GM12874 (cell line): ENCODE measurements at regions not wholly inside any gene's neighbourhood (a gene's known extent, or its start where the extent isn't known, plus 50 kb on each side); places are given as distances from the start of the nearest gene placed in this dataset.

Source experiments
- TF ChIP-seq, protein P1 (sequence below): IDR thresholded peaks from 2 replicates; pipeline ENCODE4 v1.5.1; 2011; ENCODE audit warnings: low read depth, mild to moderate bottlenecking, control low read depth, low read length, moderate library complexity; ENCODE audit not compliant: insufficient read depth

DNA sequence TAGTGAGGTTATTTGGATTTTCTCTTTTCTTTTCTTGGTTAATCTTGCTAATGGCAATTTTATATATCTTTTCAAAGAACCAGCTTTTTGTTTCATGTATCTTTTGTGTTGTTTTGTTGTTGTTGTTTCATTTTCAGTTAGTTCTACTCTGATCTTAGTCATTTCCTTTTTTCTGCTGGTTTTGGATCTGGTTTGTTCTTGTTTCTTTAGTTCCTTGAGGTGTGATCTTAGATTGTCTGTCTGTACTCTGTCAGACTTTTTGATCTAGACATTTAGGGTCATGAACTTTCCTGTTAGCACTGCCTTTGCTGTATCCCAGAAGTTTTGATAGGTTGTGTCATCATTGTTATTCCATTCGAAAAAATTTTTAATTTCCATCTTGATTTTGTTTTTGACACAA lies 399.7 kb downstream of the TLE1 start:
- TF ChIP-seq, protein P1, sequence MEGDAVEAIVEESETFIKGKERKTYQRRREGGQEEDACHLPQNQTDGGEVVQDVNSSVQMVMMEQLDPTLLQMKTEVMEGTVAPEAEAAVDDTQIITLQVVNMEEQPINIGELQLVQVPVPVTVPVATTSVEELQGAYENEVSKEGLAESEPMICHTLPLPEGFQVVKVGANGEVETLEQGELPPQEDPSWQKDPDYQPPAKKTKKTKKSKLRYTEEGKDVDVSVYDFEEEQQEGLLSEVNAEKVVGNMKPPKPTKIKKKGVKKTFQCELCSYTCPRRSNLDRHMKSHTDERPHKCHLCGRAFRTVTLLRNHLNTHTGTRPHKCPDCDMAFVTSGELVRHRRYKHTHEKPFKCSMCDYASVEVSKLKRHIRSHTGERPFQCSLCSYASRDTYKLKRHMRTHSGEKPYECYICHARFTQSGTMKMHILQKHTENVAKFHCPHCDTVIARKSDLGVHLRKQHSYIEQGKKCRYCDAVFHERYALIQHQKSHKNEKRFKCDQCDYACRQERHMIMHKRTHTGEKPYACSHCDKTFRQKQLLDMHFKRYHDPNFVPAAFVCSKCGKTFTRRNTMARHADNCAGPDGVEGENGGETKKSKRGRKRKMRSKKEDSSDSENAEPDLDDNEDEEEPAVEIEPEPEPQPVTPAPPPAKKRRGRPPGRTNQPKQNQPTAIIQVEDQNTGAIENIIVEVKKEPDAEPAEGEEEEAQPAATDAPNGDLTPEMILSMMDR: no peak

DNA sequence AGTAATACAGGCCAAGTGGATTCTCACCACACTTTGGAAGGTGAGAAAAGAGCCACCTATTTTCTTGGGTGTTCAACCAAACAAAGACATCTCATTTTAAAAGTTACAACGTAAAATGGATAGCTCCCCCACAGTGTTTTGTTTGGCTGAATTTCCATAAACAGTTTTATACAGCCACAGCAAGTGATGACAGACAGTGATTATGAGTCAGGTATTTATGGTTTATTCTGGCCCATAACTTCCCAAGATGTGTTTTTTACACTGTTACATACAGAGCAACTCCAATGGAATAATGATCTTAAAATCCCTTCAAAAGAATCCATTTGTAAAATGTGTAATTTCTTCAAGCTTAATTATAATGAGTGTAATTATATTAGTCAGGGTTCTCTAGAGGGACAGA lies 421.3 kb downstream of the TLE1 start:
- TF ChIP-seq, protein P1: no peak

DNA sequence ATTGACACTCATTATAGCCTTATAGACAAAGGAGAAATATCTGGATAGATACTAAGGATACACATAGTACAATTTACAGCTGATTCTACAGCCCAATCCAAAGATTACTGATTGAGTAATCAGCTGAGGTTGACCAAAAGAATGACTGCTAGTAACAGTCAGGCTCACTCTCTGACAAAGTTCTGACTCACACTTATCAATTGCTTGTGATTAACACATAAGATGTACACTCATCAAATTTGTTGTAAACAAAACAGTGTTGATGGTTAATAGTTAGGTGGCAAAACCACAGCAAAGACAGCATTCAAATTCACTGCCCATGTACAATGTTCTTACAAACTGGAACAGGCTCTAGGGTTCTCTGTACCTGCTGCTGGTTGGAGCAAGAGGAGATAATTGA lies 422.7 kb downstream of the TLE1 start:
- TF ChIP-seq, protein P1: no peak

DNA sequence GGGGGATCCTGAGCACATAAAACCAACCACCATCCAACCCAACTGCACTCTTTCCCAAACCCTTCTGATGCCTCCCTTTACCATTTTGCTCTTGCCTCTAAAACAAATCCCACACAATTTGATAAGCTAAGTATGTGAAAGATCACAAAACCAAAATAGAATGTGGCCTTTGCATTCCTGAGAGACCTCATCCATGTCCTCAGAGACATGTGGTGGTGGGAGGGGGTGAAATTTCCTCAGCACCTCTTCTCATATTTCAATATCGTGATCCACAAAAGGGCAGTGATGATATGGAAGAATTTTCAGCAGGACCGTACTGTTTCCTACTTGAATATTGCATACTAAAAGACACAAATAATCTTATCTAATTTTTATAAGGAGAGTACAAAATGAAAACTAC lies 423.3 kb downstream of the TLE1 start:
- TF ChIP-seq, protein P1: no peak

DNA sequence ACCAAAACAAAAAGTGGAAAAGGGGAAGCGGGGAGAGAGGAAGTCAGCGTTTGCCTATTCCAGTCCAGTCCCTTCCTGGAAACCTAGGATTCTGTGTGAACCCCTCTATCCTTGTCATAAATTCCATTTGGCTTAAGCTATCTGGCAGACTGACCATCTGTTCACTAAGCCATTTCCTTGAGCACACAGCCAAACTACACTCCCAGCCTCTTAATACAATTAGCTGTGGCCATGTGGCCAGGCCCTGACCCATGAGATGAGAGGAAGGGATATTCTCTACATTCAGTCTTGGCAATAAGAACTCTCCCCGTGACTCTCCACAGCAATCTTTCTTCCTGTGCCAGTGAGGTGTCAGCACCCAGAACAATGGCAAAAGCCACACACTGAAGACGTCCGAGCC lies 424.8 kb downstream of the TLE1 start:
- TF ChIP-seq, protein P1: no peak

DNA sequence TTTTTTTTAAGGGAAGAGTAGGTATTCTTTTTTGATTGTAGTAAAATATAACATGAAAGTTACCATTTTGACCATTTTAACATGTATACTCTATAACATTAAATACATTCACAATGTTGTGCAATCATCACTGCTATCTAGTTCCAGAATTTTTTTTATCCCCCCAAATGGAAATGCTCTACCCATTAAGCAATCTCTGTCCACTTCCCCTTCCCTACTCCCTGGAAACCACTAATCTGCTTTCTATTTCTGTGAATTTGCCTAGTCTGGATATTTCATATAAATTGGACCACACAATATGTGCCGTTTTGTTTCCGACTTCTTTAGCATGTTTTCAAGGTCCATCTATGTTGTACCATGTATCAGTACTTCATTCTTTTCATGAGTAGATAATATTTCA lies 429.5 kb downstream of the TLE1 start:
- TF ChIP-seq, protein P1: no peak

DNA sequence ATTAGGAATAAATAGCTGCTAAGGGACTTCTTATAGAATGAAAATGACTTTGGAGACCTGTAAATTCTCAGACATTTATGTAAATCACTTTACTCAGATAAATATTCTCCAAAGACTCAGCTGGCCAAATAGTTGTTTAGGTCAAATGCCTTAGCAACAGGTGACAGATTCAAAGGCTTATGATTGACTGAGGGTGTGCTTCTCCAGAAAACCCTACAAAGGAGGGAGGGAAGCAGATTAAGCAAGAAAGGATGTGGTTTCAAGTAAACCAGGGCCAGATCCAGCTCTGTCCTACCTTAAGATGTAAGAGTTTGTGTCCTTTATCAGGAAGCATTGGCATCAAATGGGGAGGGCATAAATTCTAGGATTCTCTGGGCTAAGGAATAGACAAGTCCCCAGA lies 433.0 kb downstream of the TLE1 start:
- TF ChIP-seq, protein P1: no peak

DNA sequence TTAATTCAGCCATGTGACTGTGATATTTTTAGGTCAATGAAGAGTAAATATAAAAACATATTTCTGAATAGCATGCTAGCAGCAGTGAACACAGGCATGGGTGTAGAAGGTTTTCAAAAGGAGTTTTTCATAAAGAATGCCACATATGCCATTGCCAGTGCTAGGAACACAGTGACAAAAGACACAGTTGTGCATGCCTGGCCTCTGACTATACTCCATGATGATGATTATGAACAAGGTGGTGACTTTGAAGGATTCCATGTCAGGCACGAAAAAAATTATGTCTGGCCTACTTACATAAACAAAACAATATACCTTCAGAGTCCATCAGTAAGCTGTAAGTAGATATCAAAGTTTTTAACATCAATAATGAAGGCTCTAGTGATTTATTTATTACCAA lies 438.7 kb downstream of the TLE1 start:
- TF ChIP-seq, protein P1: no peak
